Endothelial cell (in vitro differentiated cells): ENCODE measurements at regions not wholly inside any gene's neighbourhood (a gene's known extent, or its start where the extent isn't known, plus 50 kb on each side); places are given as distances from the start of the nearest gene placed in this dataset.

Experiments
- DNase-seq: peaks from one replicate; pipeline ENCODE4 v3.0.0; 2021; ENCODE audit warnings: low spot score
- H3K27ac Mint-ChIP-seq: one replicate; pipeline ENCODE4 v1.8.0; 2021; ENCODE audit warnings: mixed read lengths, inconsistent platforms; ENCODE audit not compliant: unreplicated experiment
- H3K27me3 Mint-ChIP-seq: one replicate; pipeline ENCODE4 v1.8.0; 2021; ENCODE audit warnings: mild to moderate bottlenecking, moderate library complexity, mixed read lengths, inconsistent platforms; ENCODE audit not compliant: unreplicated experiment
- H3K36me3 Mint-ChIP-seq: one replicate; pipeline ENCODE4 v1.8.0; 2021; ENCODE audit warnings: mild to moderate bottlenecking, low read depth, mixed read lengths, inconsistent platforms; ENCODE audit not compliant: unreplicated experiment
- H3K4me1 Mint-ChIP-seq: one replicate; pipeline ENCODE4 v1.8.0; 2021; ENCODE audit warnings: mild to moderate bottlenecking, mixed read lengths, inconsistent platforms; ENCODE audit not compliant: unreplicated experiment
- H3K4me3 Mint-ChIP-seq: one replicate; pipeline ENCODE4 v1.8.0; 2021; ENCODE audit warnings: mild to moderate bottlenecking, mixed read lengths, inconsistent platforms; ENCODE audit not compliant: unreplicated experiment
- H3K9me3 Mint-ChIP-seq: one replicate; pipeline ENCODE4 v1.8.0; 2021; ENCODE audit warnings: mixed read lengths, inconsistent platforms; ENCODE audit not compliant: unreplicated experiment
- CTCF ChIP-seq: fragments of 200-600 bp; sonication (generic); IDR thresholded peaks from one replicate; pipeline ENCODE4 v1.5.0; 2021; ENCODE audit warnings: antibody characterized with exemption; ENCODE audit not compliant: unreplicated experiment

DNA sequence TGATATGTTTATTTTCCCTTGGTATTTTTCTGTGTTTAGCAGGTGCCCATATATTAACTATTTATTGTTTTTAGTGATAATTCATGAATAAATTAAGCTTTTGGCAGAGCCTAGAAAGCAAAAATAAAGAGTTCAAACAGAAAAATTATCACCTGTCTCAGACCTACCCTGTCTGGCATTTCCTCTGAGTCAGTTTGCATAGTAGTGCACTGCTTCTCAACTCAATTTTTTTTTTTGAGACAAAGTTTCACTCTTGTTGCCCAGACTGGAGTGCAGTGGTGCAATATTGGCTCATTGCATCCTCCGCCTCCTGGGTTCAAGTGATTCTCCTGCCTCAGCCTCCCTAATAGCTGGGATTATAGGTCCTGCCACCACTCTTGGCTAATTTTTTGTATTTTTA is 793.9 kb downstream of the SUCLG1 start:
- TF ChIP-seq CTCF = no peak
- peaks cover 4% of the 10 kb centered on the region for H3K27me3 Mint-ChIP-seq
- no peak for DNase-seq
- H3K9me3 Mint-ChIP-seq = no peaks in the 10 kb centered on the region
- no peaks in the 10 kb centered on the region for H3K4me1 Mint-ChIP-seq
- no peaks in the 10 kb centered on the region for H3K36me3 Mint-ChIP-seq
- no peak overlapping the region for H3K4me3 Mint-ChIP-seq
- no peak overlapping the region for H3K27ac Mint-ChIP-seq

GRCh38 chr2:83661711-83662110 is 797.4 kb downstream of the SUCLG1 start:
- peaks cover 4% of the 10 kb centered on the region for H3K27me3 Mint-ChIP-seq
- H3K4me3 Mint-ChIP-seq = no peak overlapping the region
- H3K27ac Mint-ChIP-seq = no peak overlapping the region
- H3K4me1 Mint-ChIP-seq = no peaks in the 10 kb centered on the region
- no peaks in the 10 kb centered on the region for H3K9me3 Mint-ChIP-seq
- DNase-seq = no peak
- TF ChIP-seq CTCF = no peak
- H3K36me3 Mint-ChIP-seq = no peaks in the 10 kb centered on the region

DNA sequence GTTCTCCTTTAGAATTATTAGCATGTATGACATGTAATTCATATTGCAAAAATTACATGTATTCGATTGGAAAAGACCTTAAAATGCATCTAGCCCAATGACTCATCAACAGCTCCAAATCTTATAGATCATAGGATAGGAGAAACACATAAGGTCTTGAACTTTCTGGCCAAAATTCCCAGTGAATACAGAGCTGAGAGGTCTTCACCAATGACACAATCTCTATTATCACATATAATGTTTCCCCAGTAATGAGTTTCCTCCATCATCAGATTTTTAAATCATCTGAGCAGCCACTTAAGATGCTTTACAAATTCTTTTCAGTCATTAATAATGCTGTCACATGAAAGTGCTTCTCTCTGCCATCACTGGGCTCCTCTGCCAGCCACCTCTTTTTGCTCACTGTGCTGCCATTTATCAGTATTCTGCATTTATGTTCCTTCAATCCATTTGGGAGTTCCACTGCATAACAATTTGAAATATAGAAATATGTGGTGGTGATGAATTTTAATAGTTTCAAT is 804.9 kb downstream of the SUCLG1 start:
- no peak overlapping the region for H3K4me3 Mint-ChIP-seq
- no peaks in the 10 kb centered on the region for H3K9me3 Mint-ChIP-seq
- no peaks in the 10 kb centered on the region for H3K4me1 Mint-ChIP-seq
- no peak overlapping the region for H3K27ac Mint-ChIP-seq
- DNase-seq = no peak
- no peak for TF ChIP-seq CTCF
- no peaks in the 10 kb centered on the region for H3K27me3 Mint-ChIP-seq
- H3K36me3 Mint-ChIP-seq = no peaks in the 10 kb centered on the region

DNA sequence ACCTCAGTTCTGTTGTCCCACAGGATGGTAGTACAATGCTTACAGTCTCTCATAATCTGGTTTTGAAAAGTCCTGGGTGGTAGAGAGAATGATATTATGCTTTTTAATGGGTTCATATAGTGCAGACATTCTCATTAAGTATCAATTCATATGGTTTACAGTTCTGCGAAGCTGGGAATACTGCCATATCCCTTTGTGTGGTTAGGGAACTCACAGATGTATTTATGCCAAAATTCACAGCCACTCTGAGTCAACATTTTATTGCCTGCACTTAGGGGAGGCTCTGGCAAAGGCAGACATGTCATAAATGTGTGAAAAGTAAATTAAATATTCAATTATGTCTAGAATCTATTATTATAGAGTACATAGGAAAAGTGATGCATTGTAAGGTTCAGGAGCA is 808.2 kb downstream of the SUCLG1 start:
- Mint-ChIP-seq H3K4me1 (no peaks in the 10 kb centered on the region), H3K36me3 (no peaks in the 10 kb centered on the region), H3K27ac (no peak overlapping the region), H3K27me3 (no peaks in the 10 kb centered on the region), H3K4me3 (no peak overlapping the region), H3K9me3 (no peaks in the 10 kb centered on the region)
- no peak for DNase-seq
- TF ChIP-seq CTCF = no peak

- no peak for TF ChIP-seq CTCF
- H3K9me3 Mint-ChIP-seq = no peaks in the 10 kb centered on the region
- H3K27ac Mint-ChIP-seq = no peak overlapping the region
- H3K36me3 Mint-ChIP-seq = no peaks in the 10 kb centered on the region
- no peaks in the 10 kb centered on the region for H3K27me3 Mint-ChIP-seq
- no peak for DNase-seq
- no peak overlapping the region for H3K4me3 Mint-ChIP-seq
- H3K4me1 Mint-ChIP-seq = no peaks in the 10 kb centered on the region
Measured at GRCh38 chr2:83650161-83650560, 808.9 kb downstream of the SUCLG1 start.
